Glutamatergic neuron (in vitro differentiated cells): ENCODE measurements at regions not wholly inside any gene's neighbourhood (a gene's known extent, or its start where the extent isn't known, plus 50 kb on each side); places are given as distances from the start of the nearest gene placed in this dataset.
"Not testable (repeated sequence)": the region's sequence is repeated elsewhere in the genome, so short reads cannot be mapped to it uniquely, and the experiment has no call there.

Experiments
- DNase-seq: peaks from one replicate; pipeline ENCODE4 v3.0.0; 2022
- H3K27ac Mint-ChIP-seq: one replicate; pipeline ENCODE4 v1.8.0; 2020; ENCODE audit warnings: mild to moderate bottlenecking, mixed read lengths, inconsistent platforms; ENCODE audit not compliant: unreplicated experiment
- H3K27me3 Mint-ChIP-seq: one replicate; pipeline ENCODE4 v1.8.0; 2020; ENCODE audit warnings: mild to moderate bottlenecking, moderate library complexity, mixed read lengths, inconsistent platforms; ENCODE audit not compliant: unreplicated experiment
- H3K36me3 Mint-ChIP-seq: one replicate; pipeline ENCODE4 v1.8.0; 2020; ENCODE audit warnings: mild to moderate bottlenecking, mixed read lengths, inconsistent platforms; ENCODE audit not compliant: unreplicated experiment
- H3K4me1 Mint-ChIP-seq: one replicate; pipeline ENCODE4 v1.8.0; 2020; ENCODE audit warnings: mild to moderate bottlenecking, low read depth, mixed read lengths, inconsistent platforms; ENCODE audit not compliant: unreplicated experiment
- H3K4me3 Mint-ChIP-seq: one replicate; pipeline ENCODE4 v1.8.0; 2020; ENCODE audit warnings: mild to moderate bottlenecking, mixed read lengths, inconsistent platforms; ENCODE audit not compliant: unreplicated experiment
- H3K9me3 Mint-ChIP-seq: one replicate; pipeline ENCODE4 v1.8.0; 2020; ENCODE audit warnings: mild to moderate bottlenecking, moderate library complexity, mixed read lengths, inconsistent platforms; ENCODE audit not compliant: unreplicated experiment
- CTCF ChIP-seq: fragments of 200-600 bp; sonication (generic); IDR thresholded peaks from one replicate; pipeline ENCODE4 v1.5.0; 2021; ENCODE audit not compliant: partially characterized antibody, unreplicated experiment

- no peak for DNase-seq
- Mint-ChIP-seq H3K36me3 (peaks cover 6% of the 10 kb centered on the region), H3K9me3 (no peaks in the 10 kb centered on the region), H3K27ac (no peak overlapping the region), H3K4me1 (no peaks in the 10 kb centered on the region), H3K27me3 (peaks cover 2% of the 10 kb centered on the region), H3K4me3 (no peak overlapping the region)
- no peak for TF ChIP-seq CTCF
Observed at GRCh38 chr14:52182853-52183252, 84.6 kb upstream of the PTGDR start.

- peaks cover 12% of the 10 kb centered on the region for H3K36me3 Mint-ChIP-seq
- H3K9me3 Mint-ChIP-seq: no peaks in the 10 kb centered on the region
- H3K27me3 Mint-ChIP-seq: no peaks in the 10 kb centered on the region
- no peak for DNase-seq
- TF ChIP-seq CTCF: no peak
- no peaks in the 10 kb centered on the region for H3K4me1 Mint-ChIP-seq
- no peak overlapping the region for H3K27ac Mint-ChIP-seq
- H3K4me3 Mint-ChIP-seq: no peak overlapping the region
Observed at GRCh38 chr14:52179141-52179790, 88.2 kb upstream of the PTGDR start.

GRCh38 chr14:52175982-52176502 lies 91.5 kb upstream of the PTGDR start:
- Mint-ChIP-seq H3K9me3 (no peaks in the 10 kb centered on the region), H3K27me3 (no peaks in the 10 kb centered on the region), H3K36me3 (peaks cover 18% of the 10 kb centered on the region), H3K4me1 (no peaks in the 10 kb centered on the region), H3K27ac (no peak overlapping the region), H3K4me3 (no peak overlapping the region)
- DNase-seq: no peak
- no peak for TF ChIP-seq CTCF

GRCh38 chr14:52171932-52172331 lies 95.6 kb upstream of the PTGDR start:
- not testable (repeated sequence) for DNase-seq, H3K27me3 Mint-ChIP-seq, H3K9me3 Mint-ChIP-seq, H3K27ac Mint-ChIP-seq, H3K4me3 Mint-ChIP-seq, H3K4me1 Mint-ChIP-seq
- peaks cover 17% of the 10 kb centered on the region for H3K36me3 Mint-ChIP-seq

GRCh38 chr14:52166822-52167221 lies 98.0 kb upstream of the NID2 start:
- no peak overlapping the region for H3K4me3 Mint-ChIP-seq
- DNase-seq: no peak
- H3K9me3 Mint-ChIP-seq: peaks cover 1% of the 10 kb centered on the region

More at GRCh38 chr14:52166822-52167221, 98.0 kb upstream of the NID2 start:
- no peaks in the 10 kb centered on the region for H3K4me1 Mint-ChIP-seq
- no peak overlapping the region for H3K27ac Mint-ChIP-seq
- H3K27me3 Mint-ChIP-seq: peaks cover 2% of the 10 kb centered on the region
- H3K36me3 Mint-ChIP-seq: peaks cover 10% of the 10 kb centered on the region
- no peak for TF ChIP-seq CTCF
